SW480 (cell line): ENCODE measurements at regions not wholly inside any gene's neighbourhood (a gene's known extent, or its start where the extent isn't known, plus 50 kb on each side); places are given as distances from the start of the nearest gene placed in this dataset.

Experiments used
- DNase-seq: peaks from one replicate; pipeline ENCODE4 v3.0.0-alpha.2; 2016; ENCODE audit warnings: low spot score

DNA sequence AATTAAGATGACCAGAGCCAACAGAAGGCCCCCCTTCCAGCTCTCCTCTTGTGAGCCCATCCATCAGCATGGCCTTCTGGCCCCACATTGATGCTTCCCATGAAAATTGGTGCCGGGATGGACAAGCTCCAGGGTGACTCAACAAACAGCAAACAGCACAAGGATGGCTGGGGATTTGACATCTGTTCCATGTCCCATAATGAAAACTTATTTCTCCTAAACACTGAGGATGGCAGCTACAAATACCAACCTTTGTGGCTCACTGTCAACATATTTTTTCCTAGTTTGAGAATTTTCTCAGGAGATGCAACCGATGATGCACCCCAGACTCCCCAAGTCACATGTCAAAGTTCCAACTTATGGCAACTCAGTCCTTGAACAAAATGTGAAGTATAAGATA is 169.6 kb upstream of the SIX2 start:
- DNase-seq = no peak

DNA sequence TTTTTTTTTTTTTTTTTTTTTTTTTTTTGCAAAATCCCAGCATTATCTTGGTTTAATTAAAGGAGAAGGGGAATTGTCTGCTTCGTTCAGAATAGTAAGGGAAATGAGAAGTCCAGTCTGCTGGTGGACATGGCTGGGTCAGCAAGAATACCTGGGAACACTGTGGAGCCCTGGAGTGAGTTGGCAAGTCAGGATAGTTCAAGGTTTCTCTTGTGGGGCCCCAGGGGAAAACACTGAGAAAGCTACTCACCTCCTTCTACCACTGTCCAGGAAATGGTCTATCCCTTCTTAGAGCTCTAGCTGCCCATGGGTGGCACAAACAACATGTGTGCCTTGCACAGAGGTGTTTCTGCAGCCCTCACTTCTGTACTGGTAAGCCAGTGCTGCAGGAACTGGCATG is 169.1 kb upstream of the SIX2 start:
- no peak for DNase-seq

DNA sequence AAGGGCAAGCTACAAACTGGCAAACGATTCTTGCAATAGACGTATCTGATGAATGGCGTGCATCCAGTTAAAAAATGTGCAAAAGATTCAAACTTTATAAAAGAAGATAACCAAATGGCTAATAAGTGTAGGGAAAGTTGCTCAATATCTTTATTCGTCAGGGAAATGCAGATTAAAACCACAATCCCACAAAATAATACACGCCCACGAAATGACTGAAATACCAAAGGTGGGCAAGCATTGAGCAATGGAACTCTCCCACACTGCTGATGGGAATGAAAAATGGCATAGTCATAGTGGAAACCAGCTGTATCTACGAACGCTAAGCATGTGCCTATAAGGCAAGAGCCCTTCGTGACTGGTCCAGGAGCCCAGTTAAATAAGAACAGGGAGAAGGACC is 168.6 kb upstream of the SIX2 start:
- DNase-seq = peak; percentile 87

DNA sequence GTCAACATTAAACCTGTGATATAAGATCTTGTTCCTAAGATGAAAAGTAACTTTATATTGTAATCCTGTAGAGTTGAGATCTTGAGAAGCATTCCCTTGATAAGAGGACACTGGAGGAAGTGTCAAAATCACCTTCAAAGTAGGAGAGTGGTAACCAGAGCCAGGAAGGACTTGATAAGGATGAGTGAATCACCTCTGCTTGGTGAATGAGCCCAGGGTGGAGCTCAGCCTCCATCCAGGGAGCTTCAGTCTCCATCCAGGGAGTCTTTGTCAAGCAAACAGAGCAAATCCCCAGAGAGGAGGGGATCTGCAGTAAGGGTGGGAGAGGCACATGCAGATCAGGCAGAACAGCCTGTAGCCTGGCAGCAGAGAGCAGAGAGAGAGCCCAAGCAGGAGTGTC is 167.1 kb upstream of the SIX2 start:
- no peak for DNase-seq

DNA sequence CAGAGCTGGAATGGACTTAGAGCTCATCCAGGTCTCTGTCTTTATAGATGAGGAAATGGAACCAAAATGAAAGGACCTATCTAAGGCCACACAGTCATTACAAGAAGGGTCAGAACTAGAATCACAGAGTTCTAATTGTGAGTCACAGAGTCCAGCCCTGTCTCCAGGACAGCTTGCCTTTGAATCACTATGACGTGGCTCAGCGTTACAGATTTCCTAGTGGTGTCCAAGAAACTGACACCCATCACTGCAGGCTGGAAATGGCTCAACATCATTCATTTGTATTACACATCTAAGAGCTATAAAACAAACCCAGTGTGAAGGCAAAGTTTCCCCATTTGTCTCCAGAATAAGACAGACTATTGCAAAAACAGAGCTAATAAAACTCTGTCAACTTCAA is 164.3 kb upstream of the SIX2 start:
- DNase-seq = no peak

DNA sequence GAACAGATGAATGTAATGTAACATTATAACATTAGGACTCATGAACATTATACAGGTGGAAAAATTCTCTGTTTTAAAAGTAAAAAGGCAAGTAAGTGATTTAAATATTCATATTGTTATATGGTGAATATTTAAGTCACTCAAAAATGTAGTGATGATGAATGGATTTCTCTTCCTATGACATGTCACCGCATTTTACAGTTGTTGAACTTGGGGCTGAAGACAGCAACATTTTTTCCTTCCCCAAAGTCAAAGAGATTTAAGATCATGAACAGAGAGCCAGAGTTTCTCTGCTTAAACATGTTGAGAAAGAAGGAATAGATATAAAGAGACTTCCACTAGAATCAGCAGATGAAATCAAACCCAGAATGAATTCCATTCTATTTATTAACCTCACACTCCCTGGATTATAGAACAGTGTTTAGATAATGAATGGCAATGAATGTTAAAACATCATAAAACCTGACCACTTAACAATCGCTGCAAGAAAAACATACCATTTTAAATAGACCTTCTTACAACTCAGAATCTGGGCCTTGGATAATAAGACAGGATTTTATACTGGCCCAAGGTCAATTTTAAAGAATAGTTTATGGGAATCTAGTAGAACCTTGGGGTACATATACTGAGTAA is 163.6 kb upstream of the SIX2 start:
- no peak for DNase-seq

DNA sequence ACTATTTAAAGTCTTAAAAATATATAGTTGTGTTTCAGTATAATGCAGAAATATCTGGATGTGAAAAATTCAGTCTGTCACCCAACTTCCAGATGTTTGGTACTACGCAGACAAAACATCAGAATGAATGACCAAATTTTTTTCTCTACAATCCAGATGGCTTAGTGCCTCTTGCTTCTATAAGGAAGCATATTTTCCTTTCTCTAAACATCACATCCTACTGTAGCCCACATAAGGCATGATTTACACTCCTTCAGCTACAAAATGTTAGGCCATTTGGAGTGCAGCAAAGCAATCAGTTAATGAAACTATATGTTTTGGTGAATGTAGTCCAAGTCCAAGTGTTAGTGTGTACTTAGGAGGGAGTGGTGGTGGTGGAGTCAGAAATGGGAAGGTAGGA is 162.9 kb upstream of the SIX2 start:
- DNase-seq = no peak

DNA sequence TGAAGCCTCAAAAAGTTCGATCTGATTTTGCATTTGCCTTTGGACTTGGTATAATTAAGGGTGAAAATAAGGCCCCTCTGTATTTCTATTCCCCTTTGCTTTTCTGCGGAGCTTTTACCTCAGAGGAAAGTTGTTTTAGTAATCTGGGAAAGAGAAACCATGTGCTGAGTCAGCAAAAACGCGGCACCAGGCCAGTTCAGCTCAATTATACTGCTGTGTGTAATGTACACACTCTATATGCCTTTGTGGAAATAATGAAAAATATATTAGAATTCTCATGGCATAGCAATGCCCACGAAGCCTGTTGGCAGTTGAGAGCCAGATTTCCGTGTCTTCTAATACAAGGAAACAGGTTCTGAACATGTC is 161.9 kb upstream of the SIX2 start:
- no peak for DNase-seq

DNA sequence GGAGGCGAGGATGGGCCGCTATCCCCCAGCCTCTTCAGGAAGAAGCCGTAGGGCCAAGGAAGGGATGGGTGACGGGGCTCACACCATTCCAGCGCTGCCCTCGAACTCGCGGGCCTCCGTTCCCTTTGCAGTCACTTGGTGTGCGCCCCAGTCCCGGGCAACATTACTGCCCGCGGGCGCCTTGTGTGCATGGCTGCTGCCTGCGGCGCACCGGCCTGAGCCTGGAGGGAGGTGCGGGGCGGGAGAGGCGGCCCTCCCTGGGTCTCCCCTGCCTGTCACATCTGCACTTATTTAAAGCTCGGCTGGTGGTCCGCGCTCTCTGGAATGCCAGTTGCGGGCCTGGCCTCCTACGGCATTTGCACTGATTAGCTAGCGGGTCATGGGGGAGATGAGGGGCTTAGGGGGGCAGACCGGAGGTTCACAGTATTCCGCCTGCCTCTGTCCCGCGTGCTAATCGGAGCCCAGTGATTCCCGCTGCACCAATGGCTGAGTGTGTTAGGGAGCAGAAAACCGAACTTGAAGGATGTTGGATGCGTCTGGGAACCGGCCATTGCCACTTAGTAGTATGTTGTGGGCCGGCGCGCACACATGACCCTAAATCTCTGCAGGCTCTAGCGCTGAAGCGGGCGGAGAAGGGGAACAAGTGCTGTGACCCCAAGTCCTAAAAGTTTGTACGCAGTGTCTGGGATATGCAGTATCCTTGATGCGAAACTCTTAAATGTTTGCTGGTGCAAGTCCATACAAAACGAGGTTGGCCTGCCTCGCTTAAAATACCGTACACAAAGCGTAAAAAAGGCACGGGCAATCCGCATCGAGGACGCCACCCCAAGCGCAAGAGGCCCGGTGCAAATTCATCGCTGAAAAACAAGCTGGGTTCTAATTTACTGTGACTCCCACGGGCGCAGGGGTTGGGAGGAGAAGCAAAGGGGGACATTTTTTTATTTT is 161.2 kb upstream of the SIX2 start:
- no peak for DNase-seq

DNA sequence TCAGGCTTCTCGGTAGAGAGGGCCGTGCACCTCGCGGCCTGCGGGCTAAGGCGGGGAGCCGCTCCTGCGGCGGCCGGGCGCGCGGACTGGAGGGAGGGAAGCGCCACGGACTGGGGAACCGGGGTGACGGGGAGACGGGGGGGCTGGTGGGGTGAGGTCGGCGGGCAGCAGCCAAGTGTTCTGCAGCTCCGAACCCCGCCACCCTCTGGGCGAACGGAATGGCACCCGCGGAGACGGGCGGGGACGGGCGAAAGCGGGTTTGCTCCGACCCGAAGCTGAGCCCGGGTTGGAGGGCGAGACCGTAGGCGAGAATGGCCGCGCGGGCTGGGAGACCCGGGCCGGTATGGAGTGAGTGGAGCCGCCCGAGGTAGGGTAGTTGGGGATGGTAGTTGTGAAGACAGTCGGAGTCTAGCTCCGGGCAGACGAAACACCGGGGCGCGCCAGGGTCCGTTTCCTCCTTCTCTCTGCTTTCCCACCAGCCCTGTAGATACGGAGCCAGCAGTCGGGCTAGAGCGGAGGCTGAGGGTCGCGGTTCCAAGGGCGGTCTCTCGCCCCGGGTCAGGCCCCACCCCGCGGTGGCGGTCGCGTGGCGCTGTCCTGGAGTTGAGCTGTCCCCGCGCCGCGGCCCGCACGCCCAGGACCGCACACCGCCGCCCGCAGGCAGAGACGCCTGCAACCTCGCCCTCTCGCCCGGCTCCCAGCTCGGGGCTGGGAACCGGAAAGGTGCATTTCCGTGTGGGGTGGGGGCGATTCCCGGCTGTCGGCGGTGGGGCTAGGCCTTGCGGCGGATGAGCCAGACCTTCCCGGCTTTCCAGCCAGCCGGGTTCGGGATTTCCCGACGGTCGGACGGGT is 160.3 kb upstream of the SIX2 start:
- peak; percentile 36 for DNase-seq

DNA sequence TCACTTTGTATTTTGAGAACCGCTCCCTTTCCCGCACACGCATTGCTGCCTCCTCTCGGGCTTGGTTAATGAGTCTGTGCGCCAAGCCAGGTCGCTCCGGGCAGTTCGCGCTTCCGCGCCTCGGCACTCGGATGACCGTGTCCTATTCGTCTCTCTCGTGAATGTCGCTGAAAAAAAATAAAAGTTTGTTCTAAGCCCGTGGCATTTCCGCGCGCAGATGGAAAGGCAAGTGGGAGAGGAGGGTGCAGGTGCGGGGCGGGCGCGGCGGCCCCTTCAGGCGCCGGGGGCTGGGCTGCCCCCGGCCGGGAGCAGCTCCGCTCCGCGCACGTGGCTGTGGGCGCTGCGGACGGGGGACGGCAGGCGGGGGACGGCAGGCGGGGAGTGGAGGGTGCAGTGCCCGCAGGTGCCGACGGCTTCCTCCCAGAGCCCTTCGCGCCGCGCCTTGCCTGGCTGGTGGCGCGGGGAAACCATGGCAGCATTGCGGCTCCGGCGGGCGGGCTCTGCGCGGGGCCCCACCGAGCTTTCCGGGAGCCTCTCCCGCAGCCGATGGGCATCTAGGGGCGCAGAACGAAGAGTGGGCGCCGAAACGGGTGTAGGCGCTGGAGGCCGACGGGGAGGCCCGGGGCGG is 159.6 kb upstream of the SIX2 start:
- DNase-seq = peak; percentile 57

DNA sequence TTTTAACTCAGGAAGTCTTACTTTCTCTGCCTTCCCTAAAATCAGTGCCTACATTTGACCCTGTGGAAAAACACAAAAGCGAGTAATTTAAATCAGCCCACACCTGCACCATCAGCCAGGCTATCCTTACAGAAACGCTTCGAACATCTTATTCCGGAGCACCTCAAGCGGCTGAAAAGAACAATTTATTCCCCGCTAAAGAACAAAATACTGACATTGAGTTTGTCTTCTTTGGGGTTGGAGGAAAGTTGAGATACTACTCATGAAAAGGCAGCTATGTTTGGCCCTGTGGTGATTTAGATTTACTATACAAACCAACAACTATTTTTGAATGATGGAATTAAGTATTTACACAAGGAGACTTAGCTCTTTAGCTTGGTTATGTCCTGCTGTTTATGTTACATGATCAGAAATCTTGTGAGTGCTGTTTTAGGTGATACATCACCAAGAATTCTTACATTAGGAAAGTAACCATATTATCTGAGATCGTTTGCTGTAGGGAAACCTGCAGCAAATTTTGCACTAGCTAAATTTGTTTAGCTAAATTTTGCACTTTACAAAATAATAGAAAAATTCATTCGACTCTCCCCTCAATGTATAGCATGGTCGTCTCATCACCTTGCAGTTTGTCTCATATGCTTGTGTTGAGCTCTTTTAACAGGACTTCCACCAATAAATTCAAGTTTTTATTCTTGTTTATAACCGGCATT is 158.8 kb upstream of the SIX2 start:
- no peak for DNase-seq

DNA sequence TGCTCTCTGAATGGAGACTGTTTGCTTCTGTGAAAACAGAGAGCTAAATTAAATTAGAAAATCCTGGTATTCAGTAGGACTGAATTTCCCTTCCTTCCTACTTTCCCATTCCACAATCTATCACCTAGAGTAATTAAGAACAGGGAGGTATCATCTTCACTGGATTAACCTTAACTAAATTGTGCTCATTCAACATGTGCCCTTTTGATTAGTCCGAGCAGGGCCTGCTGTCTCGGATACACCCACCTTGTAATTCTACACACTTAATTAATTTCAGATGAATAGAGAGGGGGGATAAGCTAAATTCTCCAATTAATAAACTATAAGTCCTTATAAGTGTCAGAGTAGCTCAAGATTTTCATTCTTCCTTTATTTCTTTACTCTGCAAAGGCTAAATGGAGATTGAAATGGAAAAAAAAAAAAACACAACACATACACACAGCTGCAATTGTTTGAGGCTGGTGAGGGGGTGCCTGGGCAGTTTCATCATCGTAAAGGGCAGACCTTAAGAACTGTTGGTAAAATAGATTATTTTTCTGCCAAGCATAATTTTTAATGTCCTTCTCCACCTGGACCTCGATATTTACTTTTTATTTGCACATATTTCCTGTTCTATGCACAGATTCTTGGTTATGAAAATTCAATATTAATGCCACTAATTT is 157.1 kb upstream of the SIX2 start:
- DNase-seq = no peak

DNA sequence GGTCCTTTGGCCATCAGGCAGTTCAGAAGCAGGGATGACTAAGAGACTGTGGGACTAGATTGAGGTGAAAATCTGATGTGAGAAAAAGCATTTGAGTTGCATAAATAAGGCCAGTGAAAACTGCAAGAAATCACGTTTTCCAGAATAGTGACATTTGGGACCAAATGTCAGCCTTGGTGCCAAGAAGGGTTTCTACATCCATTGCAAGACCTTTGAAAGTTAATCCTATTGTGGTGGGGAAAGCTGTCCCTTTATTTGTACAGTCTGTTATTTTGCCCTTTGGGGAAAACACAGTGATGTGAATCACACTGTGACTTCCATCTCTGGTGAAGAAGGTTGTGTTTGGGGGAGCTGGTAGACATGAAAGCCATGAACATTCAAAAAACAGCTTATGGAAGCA is 153.5 kb upstream of the SIX2 start:
- DNase-seq = no peak

DNA sequence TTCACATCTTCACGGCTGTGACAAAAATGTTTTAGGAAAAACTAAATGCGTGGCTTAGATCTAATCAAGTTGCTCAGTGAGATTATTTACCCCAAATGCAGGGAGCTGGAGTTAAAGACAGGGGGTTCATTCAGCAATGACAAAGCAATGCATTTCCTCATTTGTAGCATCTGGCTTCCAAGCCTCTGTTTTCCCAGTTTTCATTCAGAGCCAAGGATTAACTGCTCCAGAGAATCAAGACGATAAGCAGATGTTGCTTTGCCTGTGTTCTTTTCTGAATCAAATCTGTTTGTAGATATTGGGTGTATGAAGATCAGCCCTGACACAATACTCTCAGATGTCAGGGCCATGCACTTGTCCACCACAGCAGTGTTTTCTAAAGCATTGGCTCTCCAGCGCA is 147.4 kb upstream of the SIX2 start:
- no peak for DNase-seq

DNA sequence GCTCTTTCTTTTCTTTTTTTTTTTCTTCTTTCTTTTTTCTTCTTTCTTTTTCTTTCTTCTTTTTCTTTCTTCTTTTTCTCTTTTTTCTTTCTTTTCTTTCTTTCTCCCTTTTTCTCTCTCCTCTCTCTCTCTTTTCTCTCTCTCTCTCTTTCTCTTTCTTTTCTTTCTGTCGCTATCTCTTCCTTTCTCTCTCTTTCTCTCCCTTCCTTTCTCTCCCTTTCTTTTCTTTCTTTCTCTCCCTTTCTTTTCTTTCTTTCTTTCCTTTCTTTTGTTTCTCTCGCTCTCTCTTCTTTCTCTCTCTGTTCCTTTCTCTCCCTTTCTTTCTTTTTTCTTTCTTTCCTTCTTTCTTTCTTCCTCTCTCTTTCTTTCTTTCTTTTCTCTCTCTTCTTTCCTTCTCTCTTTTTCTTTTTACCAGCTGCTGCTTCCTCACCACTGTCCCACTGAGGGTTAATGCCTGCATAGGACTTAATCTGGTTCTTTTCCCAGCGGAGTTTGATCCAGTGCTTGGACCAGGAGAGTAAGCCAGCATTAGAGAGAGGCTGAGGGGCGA is 145.4 kb upstream of the SIX2 start:
- DNase-seq = no peak

DNA sequence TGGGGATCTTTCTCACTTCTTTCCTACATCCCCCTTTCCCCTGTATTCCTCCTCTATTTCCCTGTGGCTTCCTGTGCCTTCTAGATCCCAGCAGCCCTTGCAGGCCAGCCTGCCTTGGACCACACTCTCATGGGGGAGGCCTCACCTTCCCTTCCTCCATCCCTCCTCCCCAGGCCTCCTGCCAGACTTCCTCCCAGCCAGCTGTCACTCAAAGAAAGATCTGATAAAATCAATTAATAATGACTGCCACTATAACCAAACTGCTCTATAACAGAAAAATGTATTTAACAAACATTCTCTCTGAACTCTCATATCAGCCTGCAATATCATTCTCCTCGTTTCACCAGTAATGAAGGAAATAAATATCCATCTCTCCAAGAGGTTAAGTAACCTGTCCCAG is 144.9 kb upstream of the SIX2 start:
- DNase-seq = no peak

DNA sequence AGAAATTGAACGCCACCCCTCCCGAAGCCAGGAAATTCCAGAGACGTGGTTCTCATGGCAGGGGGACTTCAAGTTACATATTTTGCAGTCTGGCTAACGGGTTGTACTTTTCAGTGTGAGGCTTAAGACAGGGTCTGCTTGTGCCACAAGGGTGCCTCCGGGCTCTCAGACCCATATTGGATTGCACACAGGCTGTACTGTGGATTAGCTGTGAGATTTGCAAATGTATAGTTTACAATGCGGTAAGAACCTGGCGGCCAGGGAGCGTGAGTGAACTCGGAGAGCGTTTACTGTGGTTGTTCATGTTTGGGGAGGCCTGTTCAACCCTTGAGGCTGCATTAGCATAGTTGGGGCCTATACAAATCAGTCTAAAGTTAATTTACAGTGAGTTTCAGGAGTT is 143.9 kb upstream of the SIX2 start:
- no peak for DNase-seq

DNA sequence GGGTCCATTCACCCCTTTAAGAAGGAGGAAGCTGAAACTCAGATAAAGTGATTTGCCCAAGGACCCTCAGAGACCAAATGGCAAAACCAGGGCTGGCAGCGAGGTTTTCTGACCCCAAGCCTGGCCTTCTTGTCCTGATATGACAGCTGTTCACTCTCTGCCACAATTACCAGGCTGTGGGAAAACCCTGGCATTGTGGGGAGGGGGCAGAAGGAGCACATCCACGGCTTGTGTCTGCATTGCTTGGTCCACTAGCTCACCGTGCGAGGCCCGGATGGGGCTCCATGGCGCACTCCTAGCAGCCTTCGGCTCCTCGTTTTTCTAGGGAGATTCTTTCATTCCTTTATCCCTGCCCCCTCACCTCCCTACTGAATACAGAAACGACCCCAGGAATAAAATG is 143.4 kb upstream of the SIX2 start:
- no peak for DNase-seq

DNA sequence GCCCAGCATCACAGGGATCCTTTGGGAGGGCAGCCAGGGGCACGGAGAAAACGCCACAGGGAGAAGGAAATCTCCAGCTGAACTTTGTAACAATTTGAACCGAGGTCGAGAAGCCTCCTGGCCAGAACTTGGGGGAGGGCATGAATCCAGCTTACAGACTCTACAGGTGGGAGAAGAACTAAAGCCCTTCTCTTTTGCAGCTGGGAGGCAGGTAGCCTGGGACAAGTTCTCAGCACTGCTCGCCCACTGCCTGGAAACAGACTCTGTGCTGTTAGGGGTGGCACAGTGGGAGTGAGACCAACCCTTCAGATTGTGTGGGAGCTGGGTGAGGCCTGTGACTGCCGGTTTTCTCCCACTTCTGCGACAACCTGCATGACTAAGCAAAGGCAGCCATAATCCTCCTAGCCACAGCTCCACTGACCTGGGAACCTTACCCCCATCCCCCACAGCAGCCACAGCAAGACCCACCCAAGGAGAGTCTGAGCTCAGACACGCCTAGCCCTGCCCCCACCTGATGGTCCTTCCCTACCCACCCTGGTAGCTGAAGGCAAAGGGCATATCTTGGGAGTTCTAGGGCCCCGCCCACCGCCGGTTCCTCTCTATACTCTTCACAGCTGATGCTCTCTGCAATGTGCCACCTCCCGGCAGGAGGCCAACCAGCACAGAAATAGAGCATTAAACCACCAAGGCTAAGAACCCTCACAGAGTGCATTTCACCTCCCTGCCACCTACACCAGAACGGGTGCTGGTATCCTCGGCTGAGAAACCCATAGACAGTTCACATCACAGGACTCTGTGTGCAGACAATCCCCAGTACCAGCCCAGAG is 136.0 kb upstream of the SIX2 start:
- DNase-seq = peak; percentile 10
